Endothelial cell (in vitro differentiated cells): ENCODE measurements at regions not wholly inside any gene's neighbourhood (a gene's known extent, or its start where the extent isn't known, plus 50 kb on each side); places are given as distances from the start of the nearest gene placed in this dataset.

Experiments used
- DNase-seq: peaks from one replicate; pipeline ENCODE4 v3.0.0; 2021; ENCODE audit warnings: low spot score
- H3K27ac Mint-ChIP-seq: one replicate; pipeline ENCODE4 v1.8.0; 2021; ENCODE audit warnings: mixed read lengths, inconsistent platforms; ENCODE audit not compliant: unreplicated experiment
- H3K27me3 Mint-ChIP-seq: one replicate; pipeline ENCODE4 v1.8.0; 2021; ENCODE audit warnings: mild to moderate bottlenecking, moderate library complexity, mixed read lengths, inconsistent platforms; ENCODE audit not compliant: unreplicated experiment
- H3K36me3 Mint-ChIP-seq: one replicate; pipeline ENCODE4 v1.8.0; 2021; ENCODE audit warnings: mild to moderate bottlenecking, low read depth, mixed read lengths, inconsistent platforms; ENCODE audit not compliant: unreplicated experiment
- H3K4me1 Mint-ChIP-seq: one replicate; pipeline ENCODE4 v1.8.0; 2021; ENCODE audit warnings: mild to moderate bottlenecking, mixed read lengths, inconsistent platforms; ENCODE audit not compliant: unreplicated experiment
- H3K4me3 Mint-ChIP-seq: one replicate; pipeline ENCODE4 v1.8.0; 2021; ENCODE audit warnings: mild to moderate bottlenecking, mixed read lengths, inconsistent platforms; ENCODE audit not compliant: unreplicated experiment
- H3K9me3 Mint-ChIP-seq: one replicate; pipeline ENCODE4 v1.8.0; 2021; ENCODE audit warnings: mixed read lengths, inconsistent platforms; ENCODE audit not compliant: unreplicated experiment
- TF ChIP-seq, protein P1 (sequence below): fragments of 200-600 bp; sonication (generic); IDR thresholded peaks from one replicate; pipeline ENCODE4 v1.5.0; 2021; ENCODE audit warnings: antibody characterized with exemption; ENCODE audit not compliant: unreplicated experiment

DNA sequence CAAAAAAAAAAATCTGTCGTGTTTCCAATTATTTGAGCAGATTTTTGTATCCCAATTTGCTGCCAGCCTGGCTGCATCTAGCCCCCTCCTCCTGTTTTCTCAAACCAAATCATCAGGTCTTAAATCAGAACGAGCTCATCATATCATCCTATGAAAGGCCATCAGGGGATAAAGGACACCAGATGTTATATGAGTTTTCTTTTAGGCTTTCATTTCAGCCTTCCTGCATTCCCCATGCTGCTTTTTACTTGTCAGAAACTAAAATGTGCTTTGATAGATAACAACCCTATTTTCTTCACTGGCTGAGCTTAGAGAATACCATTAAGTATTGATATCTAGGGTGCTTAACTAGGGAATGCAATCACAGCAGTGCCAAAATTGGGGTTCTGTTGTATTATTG is 968.4 kb upstream of the SLC35B3 start:
- peaks cover 2% of the 10 kb centered on the region for H3K27me3 Mint-ChIP-seq
- TF ChIP-seq, protein P1, sequence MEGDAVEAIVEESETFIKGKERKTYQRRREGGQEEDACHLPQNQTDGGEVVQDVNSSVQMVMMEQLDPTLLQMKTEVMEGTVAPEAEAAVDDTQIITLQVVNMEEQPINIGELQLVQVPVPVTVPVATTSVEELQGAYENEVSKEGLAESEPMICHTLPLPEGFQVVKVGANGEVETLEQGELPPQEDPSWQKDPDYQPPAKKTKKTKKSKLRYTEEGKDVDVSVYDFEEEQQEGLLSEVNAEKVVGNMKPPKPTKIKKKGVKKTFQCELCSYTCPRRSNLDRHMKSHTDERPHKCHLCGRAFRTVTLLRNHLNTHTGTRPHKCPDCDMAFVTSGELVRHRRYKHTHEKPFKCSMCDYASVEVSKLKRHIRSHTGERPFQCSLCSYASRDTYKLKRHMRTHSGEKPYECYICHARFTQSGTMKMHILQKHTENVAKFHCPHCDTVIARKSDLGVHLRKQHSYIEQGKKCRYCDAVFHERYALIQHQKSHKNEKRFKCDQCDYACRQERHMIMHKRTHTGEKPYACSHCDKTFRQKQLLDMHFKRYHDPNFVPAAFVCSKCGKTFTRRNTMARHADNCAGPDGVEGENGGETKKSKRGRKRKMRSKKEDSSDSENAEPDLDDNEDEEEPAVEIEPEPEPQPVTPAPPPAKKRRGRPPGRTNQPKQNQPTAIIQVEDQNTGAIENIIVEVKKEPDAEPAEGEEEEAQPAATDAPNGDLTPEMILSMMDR: no peak
- no peak for DNase-seq
- H3K9me3 Mint-ChIP-seq: no peaks in the 10 kb centered on the region
- H3K27ac Mint-ChIP-seq: no peak overlapping the region
- no peaks in the 10 kb centered on the region for H3K36me3 Mint-ChIP-seq
- peaks cover 19% of the 10 kb centered on the region for H3K4me1 Mint-ChIP-seq
- no peak overlapping the region for H3K4me3 Mint-ChIP-seq

DNA sequence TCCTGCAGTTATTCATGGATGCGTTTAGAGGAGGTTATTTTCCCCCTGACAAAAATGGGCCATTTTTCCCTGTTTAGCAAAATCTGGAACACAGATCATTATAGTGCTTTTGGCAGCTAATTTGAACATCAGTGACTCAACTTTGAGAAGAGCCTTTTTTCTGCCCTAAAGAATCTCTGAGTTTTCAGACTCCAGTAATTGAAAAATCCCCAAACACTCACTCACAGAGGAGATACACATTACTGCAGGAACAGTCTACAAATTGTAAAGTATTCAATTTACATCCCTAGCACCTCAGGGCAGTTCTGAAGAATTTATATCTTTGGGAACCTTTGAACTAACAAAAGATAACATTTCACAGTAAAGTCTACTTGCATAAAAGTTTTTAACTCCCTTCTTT is 966.6 kb upstream of the SLC35B3 start:
- H3K9me3 Mint-ChIP-seq: no peaks in the 10 kb centered on the region
- no peak overlapping the region for H3K4me3 Mint-ChIP-seq
- H3K4me1 Mint-ChIP-seq: peaks cover 19% of the 10 kb centered on the region
- H3K27me3 Mint-ChIP-seq: peaks cover 2% of the 10 kb centered on the region
- DNase-seq: no peak
- H3K36me3 Mint-ChIP-seq: no peaks in the 10 kb centered on the region
- TF ChIP-seq, protein P1: no peak
- H3K27ac Mint-ChIP-seq: no peak overlapping the region

DNA sequence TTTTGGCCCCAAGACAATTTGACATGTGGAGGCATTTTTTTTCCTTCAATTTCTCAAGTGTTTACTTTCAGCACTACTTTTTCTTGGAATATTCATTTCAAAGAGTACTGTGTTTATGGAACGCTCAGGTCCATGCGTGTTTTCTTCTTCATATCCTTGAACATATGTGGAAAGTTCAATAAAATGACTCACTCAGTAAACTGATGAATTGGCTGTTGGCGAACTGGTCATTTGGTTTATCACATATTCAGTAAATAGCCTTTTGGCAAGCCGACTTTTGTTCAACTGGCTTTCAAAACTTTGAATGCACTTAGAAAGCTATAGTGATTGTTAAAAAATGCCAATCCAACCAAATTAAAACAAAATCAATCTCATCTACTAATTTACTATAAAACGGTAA is 964.6 kb upstream of the SLC35B3 start:
- no peaks in the 10 kb centered on the region for H3K9me3 Mint-ChIP-seq
- no peak for DNase-seq
- H3K27ac Mint-ChIP-seq: no peak overlapping the region
- TF ChIP-seq, protein P1: no peak
- H3K4me3 Mint-ChIP-seq: no peak overlapping the region
- H3K27me3 Mint-ChIP-seq: no peaks in the 10 kb centered on the region
- peaks cover 10% of the 10 kb centered on the region for H3K4me1 Mint-ChIP-seq
- H3K36me3 Mint-ChIP-seq: no peaks in the 10 kb centered on the region

DNA sequence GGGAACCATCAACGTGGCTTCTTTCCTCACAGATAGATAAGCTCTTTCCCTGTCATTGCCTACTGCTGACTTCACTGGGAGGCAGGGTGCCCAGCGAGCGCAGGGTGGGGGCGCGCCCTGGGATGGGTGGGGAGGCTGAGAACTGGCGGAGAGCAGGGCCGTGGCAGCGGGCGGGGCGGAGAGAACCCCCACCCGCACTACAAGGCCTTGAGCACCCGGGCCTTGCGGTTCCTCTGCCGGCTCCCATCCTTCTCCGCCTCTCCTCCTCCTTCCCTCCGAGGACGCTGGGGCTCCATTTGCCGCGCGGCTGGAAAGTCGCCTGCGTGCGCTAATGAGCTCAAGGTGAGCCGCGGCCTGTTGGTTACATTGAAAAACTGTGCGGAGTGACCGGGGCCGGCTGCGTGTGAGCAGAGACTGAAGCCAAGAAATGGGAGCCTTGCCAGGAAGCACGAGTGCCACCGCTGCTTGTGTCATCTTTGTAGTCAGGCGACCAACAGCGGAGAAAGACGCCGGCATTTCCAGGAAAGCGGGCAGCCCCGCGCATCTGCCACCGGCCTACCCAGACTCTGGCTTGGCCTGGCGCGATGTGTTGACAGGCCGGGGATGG is 963.5 kb upstream of the SLC35B3 start:
- TF ChIP-seq, protein P1: no peak
- no peak overlapping the region for H3K27ac Mint-ChIP-seq
- peaks cover 2% of the 10 kb centered on the region for H3K27me3 Mint-ChIP-seq
- no peaks in the 10 kb centered on the region for H3K9me3 Mint-ChIP-seq
- H3K4me3 Mint-ChIP-seq: no peak overlapping the region
- no peaks in the 10 kb centered on the region for H3K36me3 Mint-ChIP-seq
- no peak for DNase-seq
- peaks cover 9% of the 10 kb centered on the region for H3K4me1 Mint-ChIP-seq

DNA sequence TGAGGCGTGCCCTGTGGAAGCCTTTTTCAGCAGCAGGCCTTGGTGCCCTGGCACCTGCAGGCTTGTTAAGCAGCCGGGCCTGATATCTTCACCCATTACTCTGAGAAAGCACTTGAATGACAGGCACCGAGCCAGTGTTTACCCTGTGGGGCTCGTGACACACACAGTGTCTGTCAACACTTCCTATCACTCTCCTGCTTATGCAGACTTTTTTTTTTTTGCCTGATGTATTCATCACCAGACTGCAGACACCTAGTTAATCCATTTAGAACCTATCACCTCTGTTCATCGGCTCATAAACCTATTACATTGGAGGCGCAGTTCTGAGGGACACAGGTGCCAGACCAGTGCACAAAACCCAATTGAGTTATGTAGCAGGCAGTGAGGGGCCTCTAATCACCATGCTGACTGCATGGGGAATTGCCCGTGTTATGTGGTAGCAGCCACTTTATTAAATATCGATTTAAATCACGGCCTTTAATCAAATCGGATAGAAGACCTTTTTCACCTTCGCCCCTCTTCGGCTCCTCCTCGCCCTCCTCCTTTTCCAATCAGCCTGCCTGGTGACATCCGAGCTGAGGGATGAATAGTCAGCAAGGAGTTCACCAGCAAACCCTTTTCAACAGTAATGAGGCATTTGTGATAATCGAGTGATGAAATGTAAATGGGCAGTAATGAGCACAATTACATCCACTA is 962.9 kb upstream of the SLC35B3 start:
- Mint-ChIP-seq H3K9me3 (no peaks in the 10 kb centered on the region), H3K4me1 (peaks cover 7% of the 10 kb centered on the region), H3K36me3 (no peaks in the 10 kb centered on the region), H3K27me3 (peaks cover 2% of the 10 kb centered on the region), H3K4me3 (no peak overlapping the region), H3K27ac (no peak overlapping the region)
- TF ChIP-seq, protein P1: no peak
- DNase-seq: no peak
